Epithelial cell of esophagus (primary cell): ENCODE measurements at regions not wholly inside any gene's neighbourhood (a gene's known extent, or its start where the extent isn't known, plus 50 kb on each side); places are given as distances from the start of the nearest gene placed in this dataset.
A peak's percentile ranks its signal among the peaks of the same experiment; 100 is the strongest.

Experiments
- DNase-seq: peaks from one replicate; pipeline ENCODE4 v3.0.0; 2010; ENCODE audit warnings: low read depth
- H3K4me3 ChIP-seq: 2 replicates; pipeline ENCODE4 v1.5.1; 2011; ENCODE audit warnings: mild to moderate bottlenecking, low read length, control low read depth
- CTCF ChIP-seq: IDR thresholded peaks from 2 replicates; pipeline ENCODE4 v1.5.1; 2011; ENCODE audit warnings: low read depth, mild to moderate bottlenecking, low read length, control low read depth, inconsistent platforms; ENCODE audit not compliant: insufficient read depth; ENCODE audit errors: missing control alignments

DNA sequence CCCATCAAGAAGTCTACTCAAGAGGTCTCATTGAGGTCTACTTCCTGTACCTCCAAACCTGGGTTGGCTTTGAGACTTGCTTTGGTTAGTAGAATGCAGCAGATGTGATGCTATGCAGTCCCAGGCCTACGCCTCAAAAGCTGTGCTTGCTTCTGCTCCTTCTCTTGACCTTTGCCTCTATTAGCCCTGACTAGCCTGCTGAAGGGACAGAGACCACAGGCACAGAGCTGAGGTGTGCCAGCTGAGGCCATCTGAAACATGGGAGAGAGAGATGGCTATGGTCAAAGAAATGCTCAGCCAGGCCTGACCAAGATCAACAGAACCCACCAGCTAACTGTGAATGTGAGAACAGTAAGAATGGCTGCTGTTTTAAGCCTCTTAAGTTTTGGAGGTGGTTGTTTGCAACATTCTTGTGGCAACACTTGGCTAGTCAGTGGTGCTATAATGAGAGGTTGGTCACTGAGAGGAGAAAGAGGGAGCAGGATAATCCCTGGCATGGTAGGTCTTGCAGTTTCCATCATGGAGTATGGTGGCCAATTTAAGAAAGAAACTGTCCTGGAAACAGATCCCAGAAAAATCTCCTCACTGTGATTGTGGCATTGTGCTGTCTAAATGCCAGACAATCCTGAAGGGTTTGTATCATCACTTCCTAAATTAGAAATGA is 176.1 kb upstream of the PHYHIPL start:
- no peak for DNase-seq
- no peak overlapping the region for H3K4me3 ChIP-seq
- no peak for TF ChIP-seq CTCF

GRCh38 chr10:59002011-59002410 is 174.4 kb upstream of the PHYHIPL start:
- no peak overlapping the region for H3K4me3 ChIP-seq
- TF ChIP-seq CTCF, result no peak
- DNase-seq, result no peak

DNA sequence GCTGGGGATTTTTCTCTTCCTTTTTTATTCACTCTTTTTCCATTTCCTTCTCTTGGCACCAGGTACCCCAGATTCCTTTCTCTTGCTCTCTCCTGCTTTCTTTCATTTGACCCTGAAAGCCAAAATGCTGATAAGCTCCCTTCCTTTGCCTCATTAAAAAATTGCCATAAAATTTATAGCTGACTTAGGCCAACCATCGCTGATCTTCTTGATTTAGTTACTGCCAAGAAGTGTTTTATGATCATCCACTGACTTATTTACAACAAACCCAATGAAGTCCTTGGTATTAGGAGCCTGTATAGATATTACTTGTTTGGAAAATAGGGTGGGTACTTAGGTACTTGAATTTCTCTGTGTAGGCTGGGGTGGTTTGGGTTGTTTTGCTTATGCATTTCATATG is 173.2 kb upstream of the PHYHIPL start:
- DNase-seq, result no peak
- no peak for TF ChIP-seq CTCF
- no peak overlapping the region for H3K4me3 ChIP-seq

- no peak for DNase-seq
- no peak for TF ChIP-seq CTCF
- no peak overlapping the region for H3K4me3 ChIP-seq
These were observed 172.1 kb upstream of the PHYHIPL start for GRCh38 chr10:59004392-59004791.

DNA sequence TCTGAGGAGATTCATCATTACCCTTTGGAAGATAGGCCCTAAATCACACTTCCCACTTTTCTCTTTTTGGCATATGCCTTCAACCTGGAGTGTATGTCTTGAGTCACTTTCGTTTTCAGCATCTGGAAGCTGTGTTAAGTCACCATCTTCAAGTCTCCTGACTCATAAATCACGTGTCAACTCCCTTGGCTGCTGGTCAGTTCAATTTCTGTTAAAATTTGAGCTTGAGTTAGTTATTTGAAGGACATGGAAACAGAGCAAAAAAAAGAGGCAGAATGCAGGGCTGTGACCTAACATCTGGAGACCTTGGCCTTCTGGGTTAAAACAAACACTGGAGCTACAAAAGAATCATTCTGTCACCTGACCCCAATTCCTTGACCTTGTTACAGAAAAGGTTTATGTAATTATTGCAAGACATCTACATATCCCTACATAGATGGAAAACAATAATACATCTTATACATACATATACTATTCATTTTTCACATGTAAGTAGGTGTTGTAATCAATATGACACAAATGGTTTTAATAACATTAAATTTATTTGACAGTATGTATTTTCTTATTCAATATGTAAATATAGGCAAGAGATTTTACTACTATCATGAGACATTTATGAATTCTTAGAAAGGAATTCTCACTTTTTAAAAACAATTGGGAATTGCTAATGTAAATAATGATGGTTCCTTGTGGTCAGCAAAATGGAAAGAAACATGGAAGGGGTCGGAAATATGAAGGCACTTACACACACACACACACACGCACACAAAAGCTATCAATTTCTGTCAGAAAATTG is 169.7 kb upstream of the PHYHIPL start:
- peak; percentile 60 for DNase-seq
- H3K4me3 ChIP-seq, result no peak overlapping the region
- TF ChIP-seq CTCF, result no peak

DNA sequence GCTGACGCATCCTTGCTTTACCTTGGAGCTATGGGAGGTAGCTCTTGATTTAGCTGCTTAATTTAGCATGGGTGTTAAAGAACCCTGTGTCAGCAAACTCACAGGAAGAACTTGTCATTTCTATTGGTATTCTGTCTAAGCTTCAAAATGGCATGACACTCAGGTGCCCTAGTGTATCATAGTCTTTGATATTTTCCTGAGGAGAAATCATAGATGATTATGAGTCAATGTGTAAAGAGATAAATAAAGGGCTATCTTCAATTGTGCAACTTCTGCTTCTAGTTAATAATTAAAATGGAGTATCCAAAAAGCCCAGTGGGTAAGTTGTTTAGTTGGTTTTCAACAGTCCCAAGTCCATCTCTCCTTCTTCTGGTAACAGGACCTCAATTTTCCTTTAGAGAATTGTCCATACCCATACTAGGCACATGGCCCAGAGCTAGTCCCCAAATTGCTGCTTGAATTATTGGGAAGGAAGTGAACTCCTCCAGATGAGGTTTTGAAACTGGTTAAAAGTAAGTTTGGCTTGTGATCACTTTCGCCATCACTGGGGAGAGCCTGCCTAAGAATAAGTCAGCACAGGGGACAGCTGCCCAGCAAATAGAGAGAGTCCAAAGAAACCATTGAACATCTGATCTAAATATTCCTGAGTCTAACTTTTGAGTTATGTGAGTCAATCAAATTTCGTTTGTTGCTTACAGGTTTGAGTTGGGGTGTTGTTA is 169.0 kb upstream of the PHYHIPL start:
- DNase-seq, result no peak
- no peak overlapping the region for H3K4me3 ChIP-seq
- no peak for TF ChIP-seq CTCF
